Breast epithelium (tissue), 4 donors: ENCODE measurements at regions not wholly inside any gene's neighbourhood (a gene's known extent, or its start where the extent isn't known, plus 50 kb on each side); places are given as distances from the start of the nearest gene placed in this dataset.

ENCODE experiments used
- DNase-seq, 2 donors: peaks; one replicate each; pipeline ENCODE4 v3.0.0-alpha.2; 2019; ENCODE audit warnings: low spot score in 2 of 2
- H3K27ac ChIP-seq, 2 donors: fragments of 200-600 bp; sonication (generic) in 1 of 2; one replicate each; pipeline ENCODE4 v1.5.1; 2016 to 2019; ENCODE audit warnings: mild to moderate bottlenecking in 1 of 2
- H3K27me3 ChIP-seq, 2 donors: fragments of 200-600 bp; sonication (generic) in 1 of 2; one replicate each; pipeline versions ENCODE4 v1.5.1 to v1.6.0; 2017 to 2019; ENCODE audit warnings: control low read depth in 1 of 2, mild to moderate bottlenecking in 1 of 2
- H3K36me3 ChIP-seq: fragments of 200-600 bp; one replicate; pipeline ENCODE4 v1.5.1; 2019
- H3K4me1 ChIP-seq, 2 donors: fragments of 200-600 bp; sonication (generic); one replicate each; pipeline ENCODE4 v1.5.1; 2016 to 2019; ENCODE audit warnings: control low read depth in 1 of 2
- H3K4me3 ChIP-seq, 3 donors: fragments of 200-600 bp; sonication (generic); 1 replicate in 2 of 3; 2 replicates in 1 of 3; pipeline ENCODE4 v1.5.1; 2016 to 2019; ENCODE audit warnings: mild to moderate bottlenecking in 3 of 3, moderate library complexity in 2 of 3
- H3K9me3 ChIP-seq, 2 donors: fragments of 200-600 bp; sonication (generic) in 1 of 2; one replicate each; pipeline ENCODE4 v1.5.1; 2016 to 2019; ENCODE audit warnings: control low read depth in 1 of 2
- CTCF ChIP-seq, 3 donors: fragments of 450-650 bp; IDR thresholded peaks; one replicate each; pipeline ENCODE4 v1.5.1; 2016 to 2017; ENCODE audit warnings: antibody characterized with exemption in 3 of 3, mild to moderate bottlenecking in 3 of 3, moderate library complexity in 3 of 3
- POLR2A ChIP-seq: fragments of 450-650 bp; IDR thresholded peaks from one replicate; pipeline ENCODE4 v1.6.1; 2016; ENCODE audit warnings: antibody characterized with exemption, mild to moderate bottlenecking, moderate library complexity
- POLR2AphosphoS5 ChIP-seq, 3 donors: sonication (generic); formaldehyde crosslinking; IDR thresholded peaks; one replicate each; pipeline ENCODE4 v1.6.1; 2017; ENCODE audit warnings: antibody characterized with exemption in 3 of 3
- intact Hi-C: fragments of 100-400 bp; cut with DNase I; formaldehyde crosslinking; loops from one replicate; pipeline ENCODE4 v1.15.1; 2023; ENCODE audit warnings: low total_unique reads

- Histone ChIP-seq H3K27me3 (peaks cover 0 to 2% of the 10 kb centered on the region in 2 donors), H3K9me3 (no peaks in the 10 kb centered on the region), H3K36me3 (no peaks in the 10 kb centered on the region), H3K27ac (no peak overlapping the region), H3K4me3 (no peak overlapping the region), H3K4me1 (no peaks in the 10 kb centered on the region)
- TF ChIP-seq CTCF (IDR thresholded peaks at IDR 0.05) (no peak), POLR2A (no peak)
- intact Hi-C loops: no loop called here
- DNase-seq: no peak
Observed at GRCh38 chr15:26171266-26171665, 308.1 kb upstream of the ATP10A start.

- DNase-seq: no peak
- H3K27ac ChIP-seq: no peak overlapping the region
- intact Hi-C loops: no loop called here
- H3K36me3 ChIP-seq: no peaks in the 10 kb centered on the region
- TF ChIP-seq CTCF (IDR thresholded peaks at IDR 0.05) (no peak), POLR2AphosphoS5 (IDR thresholded peaks at IDR 0.05) (no peak), POLR2A (no peak)
- peaks cover 0 to 8% of the 10 kb centered on the region in 2 donors for H3K27me3 ChIP-seq
- no peak overlapping the region for H3K4me3 ChIP-seq
- no peaks in the 10 kb centered on the region for H3K4me1 ChIP-seq
- H3K9me3 ChIP-seq: peaks cover 0 to 3% of the 10 kb centered on the region in 2 donors
Observed at GRCh38 chr15:26166429-26166828, 303.3 kb upstream of the ATP10A start.

GRCh38 chr15:26165546-26165945 lies 302.4 kb upstream of the ATP10A start:
- Histone ChIP-seq H3K4me1 (no peaks in the 10 kb centered on the region), H3K36me3 (no peaks in the 10 kb centered on the region), H3K27ac (no peak overlapping the region), H3K9me3 (peaks cover 0 to 3% of the 10 kb centered on the region in 2 donors), H3K27me3 (peaks cover 0 to 17% of the 10 kb centered on the region in 2 donors), H3K4me3 (no peak overlapping the region)
- intact Hi-C loops: no loop called here
- TF ChIP-seq POLR2AphosphoS5 (IDR thresholded peaks at IDR 0.05) (no peak), CTCF (IDR thresholded peaks at IDR 0.05) (no peak), POLR2A (no peak)
- DNase-seq: no peak

- intact Hi-C loops: no loop called here
- Histone ChIP-seq H3K27ac (no peak overlapping the region), H3K4me3 (no peak overlapping the region), H3K36me3 (no peaks in the 10 kb centered on the region), H3K27me3 (peaks cover 0 to 15% of the 10 kb centered on the region in 2 donors), H3K9me3 (peaks cover 0 to 3% of the 10 kb centered on the region in 2 donors), H3K4me1 (no peaks in the 10 kb centered on the region)
- TF ChIP-seq POLR2AphosphoS5 (IDR thresholded peaks at IDR 0.05) (no peak), POLR2A (no peak), CTCF (IDR thresholded peaks at IDR 0.05) (no peak)
- DNase-seq: no peak
Observed at GRCh38 chr15:26160343-26160742, 297.2 kb upstream of the ATP10A start.

- Histone ChIP-seq H3K4me1 (no peaks in the 10 kb centered on the region), H3K27ac (no peak overlapping the region), H3K27me3 (peaks cover 0 to 15% of the 10 kb centered on the region in 2 donors), H3K36me3 (no peaks in the 10 kb centered on the region), H3K4me3 (no peak overlapping the region), H3K9me3 (peaks cover 2 to 3% of the 10 kb centered on the region in 2 donors)
- intact Hi-C loops: no loop called here
- no peak for TF ChIP-seq POLR2A
- TF ChIP-seq POLR2AphosphoS5 (IDR thresholded peaks at IDR 0.05): no peak
- no peak for TF ChIP-seq CTCF (IDR thresholded peaks at IDR 0.05)
- no peak for DNase-seq
Observed at GRCh38 chr15:26158176-26158575, 295.0 kb upstream of the ATP10A start.
